Adipocyte (in vitro differentiated cells): ENCODE measurements at regions not wholly inside any gene's neighbourhood (a gene's known extent, or its start where the extent isn't known, plus 50 kb on each side); places are given as distances from the start of the nearest gene placed in this dataset.

Experiments used
- DNase-seq: peaks from one replicate; pipeline ENCODE4 v3.0.0-alpha.2; 2015; ENCODE audit warnings: low read depth
- H3K27me3 ChIP-seq: replicated peaks from 2 replicates; pipeline ENCODE4 v1.7.0; 2013; ENCODE audit warnings: mild to moderate bottlenecking, low read length, moderate library complexity; ENCODE audit not compliant: control insufficient read depth, insufficient read depth
- H3K36me3 ChIP-seq: 2 replicates; pipeline ENCODE4 v1.7.0; 2013; ENCODE audit warnings: low read length, mild to moderate bottlenecking, moderate library complexity; ENCODE audit not compliant: control insufficient read depth, insufficient read depth, severe bottlenecking
- H3K4me1 ChIP-seq: 2 replicates; pipeline ENCODE4 v1.7.0; 2013; ENCODE audit warnings: mild to moderate bottlenecking, low read length, moderate library complexity; ENCODE audit not compliant: control insufficient read depth, insufficient read depth
- H3K4me3 ChIP-seq: 2 replicates; pipeline ENCODE4 v1.7.0; 2013; ENCODE audit warnings: mild to moderate bottlenecking, low read length, moderate library complexity
- H3K9ac ChIP-seq: 2 replicates; pipeline ENCODE4 v1.7.0; 2013; ENCODE audit warnings: mild to moderate bottlenecking, low read length, moderate library complexity
- H3K9me3 ChIP-seq: 2 replicates; pipeline ENCODE4 v1.7.0; 2013; ENCODE audit warnings: mild to moderate bottlenecking, low read length, moderate library complexity; ENCODE audit not compliant: control insufficient read depth

GRCh38 chr11:104584823-104585222 lies 313.4 kb downstream of the CASP12 start:
- no peaks in the 10 kb centered on the region for H3K9me3 ChIP-seq
- H3K9ac ChIP-seq: no peak overlapping the region

GRCh38 chr11:104583857-104584256 lies 314.4 kb downstream of the CASP12 start:
- DNase-seq: no peak
- no peaks in the 10 kb centered on the region for H3K9me3 ChIP-seq

More at GRCh38 chr11:104584823-104585222, 313.4 kb downstream of the CASP12 start:
- Histone ChIP-seq H3K36me3 (no peaks in the 10 kb centered on the region), H3K27me3 (no peaks in the 10 kb centered on the region), H3K4me3 (no peak overlapping the region), H3K4me1 (no peaks in the 10 kb centered on the region)
- no peak for DNase-seq

GRCh38 chr11:104582431-104582830 lies 315.8 kb downstream of the CASP12 start:
- no peak for DNase-seq
- no peaks in the 10 kb centered on the region for H3K27me3 ChIP-seq
- H3K4me3 ChIP-seq: no peak overlapping the region
- H3K4me1 ChIP-seq: no peaks in the 10 kb centered on the region
- no peaks in the 10 kb centered on the region for H3K36me3 ChIP-seq
- H3K9ac ChIP-seq: no peak overlapping the region
- no peaks in the 10 kb centered on the region for H3K9me3 ChIP-seq

More at GRCh38 chr11:104583857-104584256, 314.4 kb downstream of the CASP12 start:
- no peaks in the 10 kb centered on the region for H3K4me1 ChIP-seq
- H3K4me3 ChIP-seq: peak overlapping the region; percentile 46
- H3K27me3 ChIP-seq: no peaks in the 10 kb centered on the region
- H3K36me3 ChIP-seq: no peaks in the 10 kb centered on the region
- H3K9ac ChIP-seq: no peak overlapping the region

- peak; percentile 18 for DNase-seq
- Histone ChIP-seq H3K36me3 (no peaks in the 10 kb centered on the region), H3K9me3 (no peaks in the 10 kb centered on the region), H3K9ac (no peak overlapping the region), H3K4me1 (no peaks in the 10 kb centered on the region), H3K27me3 (no peaks in the 10 kb centered on the region), H3K4me3 (no peak overlapping the region)
Observed at GRCh38 chr11:104581246-104581980, 316.8 kb downstream of the CASP12 start.

GRCh38 chr11:104573441-104573990 lies 324.7 kb downstream of the CASP12 start:
- H3K36me3 ChIP-seq: no peaks in the 10 kb centered on the region
- H3K9ac ChIP-seq: no peak overlapping the region
- DNase-seq: peak; percentile 77
- H3K4me3 ChIP-seq: no peak overlapping the region
- H3K27me3 ChIP-seq: no peaks in the 10 kb centered on the region
- peaks cover 4% of the 10 kb centered on the region for H3K4me1 ChIP-seq
- H3K9me3 ChIP-seq: no peaks in the 10 kb centered on the region

GRCh38 chr11:104572279-104572678 lies 326.0 kb downstream of the CASP12 start:
- H3K4me1 ChIP-seq: peaks cover 4% of the 10 kb centered on the region

GRCh38 chr11:104570078-104570701 lies 328.1 kb downstream of the CASP12 start:
- DNase-seq: peak; percentile 59
- no peak overlapping the region for H3K4me3 ChIP-seq
- H3K9ac ChIP-seq: no peak overlapping the region
- no peaks in the 10 kb centered on the region for H3K27me3 ChIP-seq
- no peaks in the 10 kb centered on the region for H3K9me3 ChIP-seq
- H3K36me3 ChIP-seq: no peaks in the 10 kb centered on the region
- peaks cover 4% of the 10 kb centered on the region for H3K4me1 ChIP-seq

More at GRCh38 chr11:104572279-104572678, 326.0 kb downstream of the CASP12 start:
- no peak overlapping the region for H3K9ac ChIP-seq
- H3K4me3 ChIP-seq: no peak overlapping the region
- no peak for DNase-seq
- no peaks in the 10 kb centered on the region for H3K27me3 ChIP-seq
- no peaks in the 10 kb centered on the region for H3K36me3 ChIP-seq
- no peaks in the 10 kb centered on the region for H3K9me3 ChIP-seq

GRCh38 chr11:104565583-104565961 lies 332.7 kb downstream of the CASP12 start:
- no peak overlapping the region for H3K4me3 ChIP-seq
- H3K9me3 ChIP-seq: no peaks in the 10 kb centered on the region
- no peaks in the 10 kb centered on the region for H3K36me3 ChIP-seq
- H3K4me1 ChIP-seq: no peaks in the 10 kb centered on the region
- no peak overlapping the region for H3K9ac ChIP-seq
- no peak for DNase-seq
- H3K27me3 ChIP-seq: no peaks in the 10 kb centered on the region

GRCh38 chr11:104564921-104565582 lies 333.2 kb downstream of the CASP12 start:
- Histone ChIP-seq H3K9me3 (no peaks in the 10 kb centered on the region), H3K9ac (no peak overlapping the region), H3K4me3 (no peak overlapping the region), H3K4me1 (no peaks in the 10 kb centered on the region), H3K36me3 (no peaks in the 10 kb centered on the region), H3K27me3 (no peaks in the 10 kb centered on the region)
- DNase-seq: no peak

- H3K9ac ChIP-seq: no peak overlapping the region
- no peaks in the 10 kb centered on the region for H3K9me3 ChIP-seq
- no peaks in the 10 kb centered on the region for H3K27me3 ChIP-seq
- H3K4me3 ChIP-seq: no peak overlapping the region
- H3K4me1 ChIP-seq: no peaks in the 10 kb centered on the region
- no peak for DNase-seq
- H3K36me3 ChIP-seq: no peaks in the 10 kb centered on the region
Observed at GRCh38 chr11:104556606-104557301, 341.5 kb downstream of the CASP12 start.

- no peaks in the 10 kb centered on the region for H3K27me3 ChIP-seq
Observed at GRCh38 chr11:104549019-104549418, 349.2 kb downstream of the CASP12 start.

More at GRCh38 chr11:104549019-104549418, 349.2 kb downstream of the CASP12 start:
- Histone ChIP-seq H3K9me3 (no peaks in the 10 kb centered on the region), H3K4me3 (no peak overlapping the region), H3K36me3 (no peaks in the 10 kb centered on the region), H3K4me1 (no peaks in the 10 kb centered on the region), H3K9ac (no peak overlapping the region)
- no peak for DNase-seq
